ENCODE measurements at regions not wholly inside any gene's neighbourhood (a gene's known extent, or its start where the extent isn't known, plus 50 kb on each side); places are given as distances from the start of the nearest gene placed in this dataset.

DNA sequence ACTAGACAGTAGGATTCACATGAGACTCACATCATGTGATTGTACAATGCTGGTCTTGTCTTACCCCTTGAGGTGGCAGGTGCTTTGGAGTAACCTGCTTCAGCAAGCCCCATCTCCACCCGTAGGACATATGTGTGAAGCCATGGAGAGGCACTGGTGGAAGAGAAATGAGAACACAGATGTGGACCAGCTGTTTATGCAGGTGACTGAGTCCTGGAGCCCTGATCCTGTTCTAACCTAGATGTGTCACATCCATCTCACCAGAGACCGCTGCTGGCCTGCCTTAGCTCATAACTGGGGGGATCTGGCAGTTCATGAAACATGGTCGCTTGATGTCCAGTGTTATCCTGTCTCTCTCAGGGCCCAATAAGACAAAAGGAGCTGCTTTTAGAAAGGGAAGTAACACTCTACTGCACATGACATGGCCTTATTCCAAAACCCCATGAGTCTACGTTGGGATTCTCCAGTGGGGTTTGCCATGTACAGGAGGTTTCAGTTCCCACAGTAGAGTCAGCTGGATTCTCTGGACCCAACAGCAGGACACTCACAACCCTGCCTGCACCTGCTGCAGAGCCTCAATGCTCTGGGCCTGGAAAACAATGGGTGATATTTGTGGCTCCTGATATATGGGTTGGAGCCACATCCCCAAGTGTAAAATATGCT is 62.0 kb downstream of the GGTLC2 start:
- Histone ChIP-seq H3K27me3 (ENCODE audit: control insufficient read depth, insufficient read depth, low read length, poor library complexity, severe bottlenecking) (peaks cover 21% of the 10 kb centered on the region), H3K9me3 (ENCODE audit: control insufficient read depth, low read length) (no peaks in the 10 kb centered on the region), H3K27ac (ENCODE audit: insufficient read depth, low read depth, low read length, poor library complexity, severe bottlenecking) (no peak overlapping the region), H3K36me3 (ENCODE audit: control insufficient read depth, insufficient read depth, low read length) (no peaks in the 10 kb centered on the region), H3K4me1 (ENCODE audit: control insufficient read depth, insufficient read depth, low read length) (no peaks in the 10 kb centered on the region), H3K4me3 (ENCODE audit: insufficient read depth, low read depth, low read length) (no peak overlapping the region)
- 57 to 61% methylated on average over 4 of the region's 4 CpGs for WGBS, 2 experiments

DNA sequence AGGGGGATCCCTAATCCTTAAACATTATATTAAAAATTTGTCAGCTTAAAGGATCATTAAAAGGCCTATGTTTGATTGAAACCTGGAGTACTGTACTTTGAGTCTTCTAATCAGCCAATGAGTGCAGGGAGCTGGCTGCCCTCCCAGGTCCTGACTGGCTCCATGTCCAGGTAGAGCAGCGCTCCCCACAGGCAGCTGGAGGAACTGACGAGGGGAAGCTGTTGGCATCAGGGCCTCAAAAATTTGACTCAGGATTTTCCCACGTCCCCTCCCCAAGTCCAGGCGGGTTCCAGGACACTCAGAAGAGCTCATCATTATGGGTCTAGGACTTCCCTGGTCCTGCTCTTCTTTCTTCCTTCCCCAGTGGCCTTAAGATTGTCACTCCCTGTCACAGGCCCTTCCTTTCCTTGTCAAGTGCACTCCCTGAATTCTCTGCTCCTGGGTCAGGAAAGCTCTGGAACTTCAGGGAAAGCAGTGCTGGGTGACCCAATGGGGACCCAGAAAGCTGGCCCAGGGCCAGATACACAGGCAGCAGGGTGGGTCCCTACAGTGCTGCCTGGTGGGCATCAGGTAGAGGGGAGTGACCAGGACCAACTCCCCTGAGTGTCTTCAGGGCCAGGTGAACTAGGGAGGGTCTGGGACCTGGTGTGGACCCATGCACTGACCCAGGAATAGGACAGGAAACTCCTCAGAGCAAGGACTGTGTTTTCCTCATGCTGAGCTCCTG is 65.5 kb downstream of the GGTLC2 start:
- 34 to 49% methylated on average over 4 of the region's 4 CpGs for WGBS, 2 experiments
- Histone ChIP-seq H3K4me1 (ENCODE audit: control insufficient read depth, insufficient read depth, low read length) (no peaks in the 10 kb centered on the region), H3K27me3 (ENCODE audit: control insufficient read depth, insufficient read depth, low read length, poor library complexity, severe bottlenecking) (peaks cover 31% of the 10 kb centered on the region), H3K36me3 (ENCODE audit: control insufficient read depth, insufficient read depth, low read length) (no peaks in the 10 kb centered on the region), H3K9me3 (ENCODE audit: control insufficient read depth, low read length) (no peaks in the 10 kb centered on the region), H3K4me3 (ENCODE audit: insufficient read depth, low read depth, low read length) (no peak overlapping the region), H3K27ac (ENCODE audit: insufficient read depth, low read depth, low read length, poor library complexity, severe bottlenecking) (no peak overlapping the region)

DNA sequence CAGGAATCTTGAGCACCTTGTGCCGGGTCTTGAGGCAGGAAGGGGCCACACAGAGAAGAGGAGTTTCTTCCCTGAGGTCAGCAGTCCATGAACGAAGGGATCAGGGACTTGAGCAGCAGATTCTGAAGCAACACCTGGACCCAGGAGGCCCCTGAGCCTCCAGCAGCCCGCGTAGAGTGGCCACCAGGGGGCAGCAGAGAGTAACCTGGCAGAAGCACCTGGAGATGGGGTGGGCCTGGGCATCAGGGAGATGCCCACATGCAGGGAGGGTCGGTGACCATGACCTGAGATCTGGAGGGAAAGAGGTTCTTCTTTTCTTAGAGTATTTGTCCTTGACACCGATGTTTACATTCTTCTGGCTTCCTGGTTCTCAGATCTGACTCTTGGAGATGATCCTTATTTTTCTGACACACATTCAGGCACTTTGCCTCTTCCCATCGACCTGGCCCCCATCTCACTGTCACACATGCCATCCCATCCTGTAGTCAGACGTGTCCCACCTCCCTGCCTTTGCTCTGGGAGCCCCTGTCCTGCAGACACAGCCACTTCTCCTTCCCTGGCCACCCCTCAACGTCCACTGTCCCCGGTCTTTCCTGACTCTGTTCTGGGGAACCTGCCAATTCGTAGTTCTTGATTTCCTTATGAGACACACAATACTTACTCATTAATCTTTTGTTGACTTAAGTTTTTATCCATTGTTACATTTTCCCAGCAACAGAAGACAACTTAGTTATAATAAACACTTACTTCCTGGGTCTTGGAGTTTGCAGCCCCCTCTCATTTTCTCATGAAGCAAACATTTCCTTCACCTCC is 66.5 kb downstream of the GGTLC2 start:
- no peaks in the 10 kb centered on the region for H3K9me3 ChIP-seq (ENCODE audit: control insufficient read depth, low read length)
- H3K4me1 ChIP-seq (ENCODE audit: control insufficient read depth, insufficient read depth, low read length): no peaks in the 10 kb centered on the region
- H3K27me3 ChIP-seq (ENCODE audit: control insufficient read depth, insufficient read depth, low read length, poor library complexity, severe bottlenecking): peaks cover 42% of the 10 kb centered on the region
- 40 to 42% methylated on average over 11 of the region's 11 CpGs for WGBS, 2 experiments
- no peak overlapping the region for H3K4me3 ChIP-seq (ENCODE audit: insufficient read depth, low read depth, low read length)
- no peak overlapping the region for H3K27ac ChIP-seq (ENCODE audit: insufficient read depth, low read depth, low read length, poor library complexity, severe bottlenecking)
- H3K36me3 ChIP-seq (ENCODE audit: control insufficient read depth, insufficient read depth, low read length): no peaks in the 10 kb centered on the region

DNA sequence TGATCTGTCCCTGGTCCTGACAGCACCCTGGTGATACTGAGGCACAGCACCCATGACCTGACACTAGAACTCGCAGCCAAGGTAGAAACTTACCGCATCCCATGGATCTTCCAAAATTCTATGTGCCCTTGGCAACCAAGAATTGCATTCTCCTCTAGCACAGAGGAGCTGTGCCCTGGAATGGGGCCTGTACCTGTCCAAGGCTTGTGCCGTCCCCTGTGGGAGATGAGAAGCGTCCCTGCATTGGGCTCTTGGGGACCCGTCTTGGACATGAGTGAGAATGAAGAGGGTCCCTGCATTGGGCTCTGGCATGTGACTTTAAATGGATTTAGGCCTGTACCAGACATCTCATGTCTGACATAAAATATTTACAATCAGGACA is 67.1 kb downstream of the GGTLC2 start:
- Histone ChIP-seq H3K27ac (ENCODE audit: insufficient read depth, low read depth, low read length, poor library complexity, severe bottlenecking) (no peak overlapping the region), H3K4me1 (ENCODE audit: control insufficient read depth, insufficient read depth, low read length) (no peaks in the 10 kb centered on the region), H3K9me3 (ENCODE audit: control insufficient read depth, low read length) (no peaks in the 10 kb centered on the region), H3K27me3 (ENCODE audit: control insufficient read depth, insufficient read depth, low read length, poor library complexity, severe bottlenecking) (peaks cover 37% of the 10 kb centered on the region), H3K36me3 (ENCODE audit: control insufficient read depth, insufficient read depth, low read length) (no peaks in the 10 kb centered on the region), H3K4me3 (ENCODE audit: insufficient read depth, low read depth, low read length) (no peak overlapping the region)
- WGBS, 2 experiments: 93% methylated on average over 5 of the region's 5 CpGs

DNA sequence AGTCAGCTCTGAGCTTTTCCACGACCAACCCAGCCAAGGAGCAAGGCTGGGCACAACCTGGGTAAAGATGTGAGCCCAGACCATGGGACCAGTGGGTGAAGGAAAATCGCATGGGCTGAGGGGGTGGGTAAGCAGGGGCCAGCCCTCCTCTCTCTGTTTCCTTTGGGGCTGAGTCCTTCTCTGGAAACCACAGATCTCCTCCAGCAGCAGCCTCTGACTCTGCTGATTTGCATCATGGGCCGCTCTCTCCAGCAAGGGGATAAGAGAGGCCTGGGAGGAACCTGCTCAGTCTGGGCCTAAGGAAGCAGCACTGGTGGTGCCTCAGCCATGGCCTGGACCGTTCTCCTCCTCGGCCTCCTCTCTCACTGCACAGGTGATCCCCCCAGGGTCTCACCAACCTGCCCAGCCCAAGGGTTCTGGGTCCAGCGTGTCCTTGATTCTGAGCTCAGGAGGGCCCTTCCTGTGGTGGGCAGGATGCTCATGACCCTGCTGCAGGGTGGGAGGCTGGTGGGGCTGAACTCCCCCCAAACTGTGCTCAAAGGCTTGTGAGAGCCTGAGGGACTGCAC is 67.8 kb downstream of the GGTLC2 start:
- Histone ChIP-seq H3K4me3 (ENCODE audit: insufficient read depth, low read depth, low read length) (no peak overlapping the region), H3K27me3 (ENCODE audit: control insufficient read depth, insufficient read depth, low read length, poor library complexity, severe bottlenecking) (peaks cover 39% of the 10 kb centered on the region), H3K4me1 (ENCODE audit: control insufficient read depth, insufficient read depth, low read length) (no peaks in the 10 kb centered on the region), H3K9me3 (ENCODE audit: control insufficient read depth, low read length) (no peaks in the 10 kb centered on the region), H3K36me3 (ENCODE audit: control insufficient read depth, insufficient read depth, low read length) (no peaks in the 10 kb centered on the region), H3K27ac (ENCODE audit: insufficient read depth, low read depth, low read length, poor library complexity, severe bottlenecking) (no peak overlapping the region)
- WGBS, 2 experiments: 83 to 85% methylated on average over 6 of the region's 6 CpGs

DNA sequence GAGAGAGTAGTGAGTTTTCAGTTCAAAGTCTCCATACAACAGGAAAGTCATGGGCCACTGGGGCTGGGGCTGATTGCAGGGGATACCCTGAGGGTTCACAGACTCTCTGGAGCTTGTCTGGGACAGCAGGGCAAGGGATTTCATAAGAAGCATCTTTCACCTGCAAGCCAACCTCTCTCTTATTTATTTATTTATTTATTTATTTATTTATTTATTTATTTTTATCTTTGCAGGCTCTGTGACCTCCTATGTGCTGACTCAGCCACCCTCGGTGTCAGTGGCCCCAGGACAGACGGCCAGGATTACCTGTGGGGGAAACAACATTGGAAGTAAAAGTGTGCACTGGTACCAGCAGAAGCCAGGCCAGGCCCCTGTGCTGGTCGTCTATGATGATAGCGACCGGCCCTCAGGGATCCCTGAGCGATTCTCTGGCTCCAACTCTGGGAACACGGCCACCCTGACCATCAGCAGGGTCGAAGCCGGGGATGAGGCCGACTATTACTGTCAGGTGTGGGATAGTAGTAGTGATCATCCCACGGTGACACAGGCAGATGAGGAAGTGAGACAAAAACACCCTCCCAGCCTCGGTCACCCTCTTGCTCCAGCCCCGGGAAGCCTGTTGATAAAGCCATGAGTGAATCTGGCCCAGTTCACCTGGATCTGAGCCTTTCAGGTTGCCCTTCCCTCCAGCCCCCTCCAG is 68.4 kb downstream of the GGTLC2 start:
- Histone ChIP-seq H3K27me3 (ENCODE audit: control insufficient read depth, insufficient read depth, low read length, poor library complexity, severe bottlenecking) (peaks cover 45% of the 10 kb centered on the region), H3K27ac (ENCODE audit: insufficient read depth, low read depth, low read length, poor library complexity, severe bottlenecking) (no peak overlapping the region), H3K4me3 (ENCODE audit: insufficient read depth, low read depth, low read length) (no peak overlapping the region), H3K4me1 (ENCODE audit: control insufficient read depth, insufficient read depth, low read length) (no peaks in the 10 kb centered on the region), H3K9me3 (ENCODE audit: control insufficient read depth, low read length) (no peaks in the 10 kb centered on the region), H3K36me3 (ENCODE audit: control insufficient read depth, insufficient read depth, low read length) (no peaks in the 10 kb centered on the region)
- WGBS, 2 experiments: 82 to 87% methylated on average over 13 of the region's 13 CpGs

DNA sequence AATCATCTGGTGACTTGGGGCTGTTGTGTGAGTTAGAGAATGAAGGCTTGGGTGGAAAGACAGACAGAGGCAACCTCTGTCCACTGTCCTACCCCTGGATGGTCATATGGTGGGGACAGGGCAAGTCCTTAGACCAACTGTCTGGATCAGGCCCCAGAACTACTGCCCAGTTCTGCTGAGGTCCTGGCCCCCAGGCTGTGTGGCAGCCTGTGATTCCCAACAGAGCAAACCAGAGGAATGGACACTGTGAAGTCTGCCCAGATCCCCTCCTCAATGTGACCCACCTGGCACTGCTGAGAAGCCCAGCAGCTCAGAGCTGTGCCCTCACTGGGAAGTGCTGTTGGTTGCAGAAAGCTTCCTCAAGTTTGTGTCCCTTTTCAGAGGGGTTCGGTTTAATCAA is 69.0 kb downstream of the GGTLC2 start:
- no peaks in the 10 kb centered on the region for H3K4me1 ChIP-seq (ENCODE audit: control insufficient read depth, insufficient read depth, low read length)
- H3K36me3 ChIP-seq (ENCODE audit: control insufficient read depth, insufficient read depth, low read length): no peaks in the 10 kb centered on the region
- H3K9me3 ChIP-seq (ENCODE audit: control insufficient read depth, low read length): no peaks in the 10 kb centered on the region
- H3K27me3 ChIP-seq (ENCODE audit: control insufficient read depth, insufficient read depth, low read length, poor library complexity, severe bottlenecking): peaks cover 48% of the 10 kb centered on the region
- WGBS, 2 experiments: 81 to 95% methylated on average over 1 of the region's 1 CpG
- H3K4me3 ChIP-seq (ENCODE audit: insufficient read depth, low read depth, low read length): no peak overlapping the region
- H3K27ac ChIP-seq (ENCODE audit: insufficient read depth, low read depth, low read length, poor library complexity, severe bottlenecking): no peak overlapping the region

DNA sequence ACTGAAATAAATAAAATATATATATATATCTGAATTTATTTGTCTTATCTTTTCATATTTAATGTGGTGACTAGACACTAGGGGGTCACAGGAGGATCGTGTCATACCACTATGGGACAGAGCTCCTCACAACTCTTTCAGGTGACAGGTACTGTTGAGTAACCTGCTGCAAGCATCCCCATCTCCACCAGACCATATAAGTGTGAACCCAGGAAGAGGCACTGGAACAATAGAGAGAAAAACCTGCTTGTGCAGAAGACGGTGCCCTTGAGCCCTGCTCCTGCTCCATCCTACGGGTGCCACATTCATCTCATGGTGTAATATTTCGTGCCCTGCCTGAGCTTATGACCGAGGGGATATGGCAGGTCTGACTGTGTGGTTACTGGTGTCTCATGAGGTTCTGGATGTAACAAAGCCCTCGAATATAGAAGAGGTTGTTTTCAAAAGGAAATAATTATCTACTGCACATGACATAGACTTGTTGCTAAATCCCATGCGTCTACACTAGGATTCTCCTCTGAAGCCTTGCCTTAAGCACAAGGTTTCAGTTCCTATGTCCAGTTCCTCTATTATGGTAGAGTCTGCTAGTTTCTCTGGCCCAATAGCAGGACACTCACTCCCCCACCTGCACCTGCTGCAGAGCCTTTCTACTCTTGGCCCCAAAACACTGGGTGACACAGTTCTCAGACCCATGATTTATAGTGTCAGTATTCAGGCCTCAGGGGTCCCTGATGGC is 70.4 kb downstream of the GGTLC2 start:
- no peak overlapping the region for H3K4me3 ChIP-seq (ENCODE audit: insufficient read depth, low read depth, low read length)
- peaks cover 51% of the 10 kb centered on the region for H3K27me3 ChIP-seq (ENCODE audit: control insufficient read depth, insufficient read depth, low read length, poor library complexity, severe bottlenecking)
- no peak overlapping the region for H3K27ac ChIP-seq (ENCODE audit: insufficient read depth, low read depth, low read length, poor library complexity, severe bottlenecking)
- WGBS, 2 experiments: 73 to 74% methylated on average over 7 of the region's 7 CpGs
- no peaks in the 10 kb centered on the region for H3K36me3 ChIP-seq (ENCODE audit: control insufficient read depth, insufficient read depth, low read length)
- no peaks in the 10 kb centered on the region for H3K4me1 ChIP-seq (ENCODE audit: control insufficient read depth, insufficient read depth, low read length)
- H3K9me3 ChIP-seq (ENCODE audit: control insufficient read depth, low read length): no peaks in the 10 kb centered on the region

DNA sequence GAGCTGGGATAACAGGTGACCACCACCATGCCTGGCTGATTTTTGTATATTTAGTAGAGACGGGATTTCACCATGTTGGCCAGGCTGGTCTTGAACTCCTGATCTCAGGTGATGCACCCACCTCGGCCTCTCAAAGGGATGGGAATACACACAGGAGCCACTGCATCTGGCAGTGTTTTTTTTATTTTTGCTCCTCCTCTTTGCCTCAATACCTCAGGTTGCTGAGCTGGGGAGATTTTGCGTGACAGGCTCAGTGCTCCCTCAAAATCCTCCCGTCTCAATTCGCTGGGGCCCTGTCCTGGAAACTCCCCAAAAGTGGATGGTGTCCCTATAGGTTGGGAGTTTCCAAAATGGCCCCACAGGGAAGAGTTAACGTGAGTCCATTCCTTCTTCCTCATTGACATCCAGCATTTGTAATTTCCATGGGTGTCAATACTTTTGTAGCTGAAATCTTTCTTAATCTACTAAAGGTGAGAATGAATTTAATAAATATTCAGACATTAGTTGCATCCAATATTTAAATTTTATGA is 71.8 kb downstream of the GGTLC2 start:
- H3K27me3 ChIP-seq (ENCODE audit: control insufficient read depth, insufficient read depth, low read length, poor library complexity, severe bottlenecking): peaks cover 47% of the 10 kb centered on the region
- H3K27ac ChIP-seq (ENCODE audit: insufficient read depth, low read depth, low read length, poor library complexity, severe bottlenecking): no peak overlapping the region
- 87% methylated on average over 5 to 6 of the region's 6 CpGs for WGBS, 2 experiments
- H3K4me3 ChIP-seq (ENCODE audit: insufficient read depth, low read depth, low read length): no peak overlapping the region
- H3K4me1 ChIP-seq (ENCODE audit: control insufficient read depth, insufficient read depth, low read length): no peaks in the 10 kb centered on the region
- no peaks in the 10 kb centered on the region for H3K36me3 ChIP-seq (ENCODE audit: control insufficient read depth, insufficient read depth, low read length)
- no peaks in the 10 kb centered on the region for H3K9me3 ChIP-seq (ENCODE audit: control insufficient read depth, low read length)
